ENCODE measurements at regions not wholly inside any gene's neighbourhood (a gene's known extent, or its start where the extent isn't known, plus 50 kb on each side); places are given as distances from the start of the nearest gene placed in this dataset.

- H3K4me1 ChIP-seq: no peaks in the 10 kb centered on the region
- DNase-seq (no peak), FAIRE-seq (no peak), ATAC-seq (no peak)
- no peak for TF ChIP-seq CTCF (IDR thresholded peaks at IDR 0.05)
- H3K27me3 ChIP-seq: no peaks in the 10 kb centered on the region
- no peaks in the 10 kb centered on the region for H3K9me3 ChIP-seq
- H3K27ac ChIP-seq: no peak overlapping the region
- intact Hi-C loops (cut with DNase I): no loop called here
- no peaks in the 10 kb centered on the region for H3K36me3 ChIP-seq
- WGBS, 2 donors: 84 to 89% methylated on average over 2 of the region's 2 CpGs
- H3K4me3 ChIP-seq: no peak overlapping the region
Observed at GRCh38 chr12:58503731-58504130, 416.6 kb downstream of the LRIG3 start.

GRCh38 chr12:58504143-58504938 lies 416.0 kb downstream of the LRIG3 start:
- no peaks in the 10 kb centered on the region for H3K9me3 ChIP-seq
- 44 to 50% methylated on average over 5 of the region's 5 CpGs for WGBS, 2 donors
- no peaks in the 10 kb centered on the region for H3K36me3 ChIP-seq
- no peaks in the 10 kb centered on the region for H3K27me3 ChIP-seq
- no peak overlapping the region for H3K27ac ChIP-seq
- no peak for TF ChIP-seq CTCF (IDR thresholded peaks at IDR 0.05)
- no peaks in the 10 kb centered on the region for H3K4me1 ChIP-seq
- intact Hi-C loops (cut with DNase I): no loop called here
- ATAC-seq: peak in 3 of 4 donors; percentile 48 to 67 (median 58)
- no peak overlapping the region for H3K4me3 ChIP-seq
- no peak for DNase-seq
- no peak for FAIRE-seq

GRCh38 chr12:58509116-58509885 lies 411.0 kb downstream of the LRIG3 start:
- H3K27ac ChIP-seq: no peak overlapping the region
- 70 to 82% methylated on average over 5 of the region's 5 CpGs for WGBS, 2 donors
- no peak for TF ChIP-seq CTCF (IDR thresholded peaks at IDR 0.05)
- H3K9me3 ChIP-seq: no peaks in the 10 kb centered on the region
- H3K27me3 ChIP-seq: no peaks in the 10 kb centered on the region
- no peaks in the 10 kb centered on the region for H3K4me1 ChIP-seq
- intact Hi-C loops (cut with DNase I): no loop called here
- FAIRE-seq (no peak), ATAC-seq (no peak), DNase-seq (no peak)
- H3K4me3 ChIP-seq: no peak overlapping the region
- H3K36me3 ChIP-seq: no peaks in the 10 kb centered on the region

DNA sequence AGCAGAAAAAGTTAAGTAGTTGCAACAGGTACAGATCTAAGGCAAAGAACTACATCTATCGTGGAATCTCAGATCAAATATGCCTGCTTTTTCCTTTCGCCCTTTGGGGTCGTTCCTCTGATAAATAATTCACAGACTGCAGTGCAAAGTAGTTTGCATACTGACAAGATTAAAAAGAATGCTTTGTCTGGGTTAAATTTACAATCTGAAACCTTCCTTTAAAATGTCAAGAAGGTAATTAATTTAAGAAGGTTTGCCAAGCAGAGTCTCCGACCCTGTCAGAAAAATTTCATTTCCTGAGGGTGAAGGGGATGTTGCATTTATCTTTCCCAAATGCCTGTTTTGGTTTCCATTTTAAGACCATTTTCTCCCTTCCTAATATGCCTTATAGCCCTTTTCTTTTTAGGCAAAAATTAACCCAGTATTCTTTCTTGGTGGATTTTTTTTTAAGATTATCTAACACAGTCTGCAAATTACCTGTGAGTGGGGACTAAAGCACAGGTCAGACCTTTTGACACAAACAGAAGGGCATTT lies 406.9 kb downstream of the LRIG3 start:
- H3K27ac ChIP-seq: no peak overlapping the region
- DNase-seq (no peak), FAIRE-seq (no peak), ATAC-seq (no peak)
- H3K4me1 ChIP-seq: no peaks in the 10 kb centered on the region
- WGBS, 2 donors: 16 to 22% methylated on average over 4 of the region's 4 CpGs
- TF ChIP-seq CTCF (IDR thresholded peaks at IDR 0.05): no peak
- intact Hi-C loops (cut with DNase I): no loop called here
- no peak overlapping the region for H3K4me3 ChIP-seq
- no peaks in the 10 kb centered on the region for H3K27me3 ChIP-seq
- H3K36me3 ChIP-seq: no peaks in the 10 kb centered on the region
- no peaks in the 10 kb centered on the region for H3K9me3 ChIP-seq
